Stomach smooth muscle (tissue), 2 donors: ENCODE measurements at regions not wholly inside any gene's neighbourhood (a gene's known extent, or its start where the extent isn't known, plus 50 kb on each side); places are given as distances from the start of the nearest gene placed in this dataset.

Source experiments
- H3K27ac ChIP-seq: one replicate; pipeline ENCODE4 v1.7.0; 2013; ENCODE audit warnings: mild to moderate bottlenecking, low read length, inconsistent platforms
- H3K27me3 ChIP-seq, 2 donors: one replicate each; pipeline ENCODE4 v1.7.0; 2013; ENCODE audit warnings: low read length in 2 of 2; ENCODE audit not compliant: insufficient read depth in 2 of 2, control insufficient read depth in 1 of 2
- H3K36me3 ChIP-seq, 2 donors: one replicate each; pipeline ENCODE4 v1.7.0; 2013; ENCODE audit warnings: low read length in 2 of 2; ENCODE audit not compliant: control insufficient read depth in 2 of 2, insufficient read depth in 2 of 2
- H3K4me1 ChIP-seq: one replicate; pipeline ENCODE4 v1.7.0; 2013; ENCODE audit warnings: low read length; ENCODE audit not compliant: control insufficient read depth, insufficient read depth
- H3K4me3 ChIP-seq, 2 donors: one replicate each; pipeline ENCODE4 v1.7.0; 2013; ENCODE audit warnings: low read length in 2 of 2
- H3K9ac ChIP-seq, 2 donors: one replicate each; pipeline ENCODE4 v1.7.0; 2013; ENCODE audit warnings: low read length in 2 of 2, mild to moderate bottlenecking in 1 of 2
- H3K9me3 ChIP-seq, 2 donors: one replicate each; pipeline ENCODE4 v1.7.0; 2013; ENCODE audit warnings: low read length in 2 of 2; ENCODE audit not compliant: control insufficient read depth in 2 of 2
- donor health status: healthy.
- donor health status: Pancreatic carcinoma.

- H3K9me3 ChIP-seq, result no peaks in the 10 kb centered on the region
- no peak overlapping the region for H3K27ac ChIP-seq
- H3K9ac ChIP-seq, result no peak overlapping the region
- no peaks in the 10 kb centered on the region for H3K27me3 ChIP-seq
- H3K36me3 ChIP-seq, result no peaks in the 10 kb centered on the region
- no peaks in the 10 kb centered on the region for H3K4me1 ChIP-seq
- H3K4me3 ChIP-seq, result no peak overlapping the region
These were observed 118.7 kb upstream of the PUM3 start for GRCh38 chr9:2962471-2963172.

- no peaks in the 10 kb centered on the region for H3K36me3 ChIP-seq
These were observed 114.3 kb upstream of the PUM3 start for GRCh38 chr9:2958219-2958618.

GRCh38 chr9:2957656-2958200 lies 113.8 kb upstream of the PUM3 start:
- H3K36me3 ChIP-seq, result no peaks in the 10 kb centered on the region
- H3K9me3 ChIP-seq, result no peaks in the 10 kb centered on the region
- no peak overlapping the region for H3K9ac ChIP-seq
- no peak overlapping the region for H3K4me3 ChIP-seq
- H3K27ac ChIP-seq, result no peak overlapping the region
- H3K4me1 ChIP-seq, result no peaks in the 10 kb centered on the region
- H3K27me3 ChIP-seq, result no peaks in the 10 kb centered on the region

More at GRCh38 chr9:2958219-2958618, 114.3 kb upstream of the PUM3 start:
- H3K27me3 ChIP-seq, result no peaks in the 10 kb centered on the region
- no peaks in the 10 kb centered on the region for H3K4me1 ChIP-seq
- no peak overlapping the region for H3K4me3 ChIP-seq
- H3K27ac ChIP-seq, result no peak overlapping the region
- H3K9me3 ChIP-seq, result no peaks in the 10 kb centered on the region
- H3K9ac ChIP-seq, result no peak overlapping the region

- H3K27ac ChIP-seq, result no peak overlapping the region
These were observed 111.7 kb upstream of the PUM3 start for GRCh38 chr9:2955575-2955974.

GRCh38 chr9:2939368-2939767 lies 95.5 kb upstream of the PUM3 start:
- no peaks in the 10 kb centered on the region for H3K9me3 ChIP-seq
- H3K27ac ChIP-seq, result no peak overlapping the region
- no peaks in the 10 kb centered on the region for H3K4me1 ChIP-seq
- H3K36me3 ChIP-seq, result no peaks in the 10 kb centered on the region
- H3K4me3 ChIP-seq, result no peak overlapping the region
- no peak overlapping the region for H3K9ac ChIP-seq
- no peaks in the 10 kb centered on the region for H3K27me3 ChIP-seq

More at GRCh38 chr9:2955575-2955974, 111.7 kb upstream of the PUM3 start:
- Histone ChIP-seq H3K4me3 (no peak overlapping the region), H3K9me3 (no peaks in the 10 kb centered on the region), H3K9ac (no peak overlapping the region), H3K36me3 (no peaks in the 10 kb centered on the region), H3K27me3 (no peaks in the 10 kb centered on the region), H3K4me1 (no peaks in the 10 kb centered on the region)

GRCh38 chr9:2936221-2936620 lies 92.3 kb upstream of the PUM3 start:
- Histone ChIP-seq H3K4me1 (no peaks in the 10 kb centered on the region), H3K36me3 (no peaks in the 10 kb centered on the region), H3K4me3 (no peak overlapping the region), H3K27me3 (no peaks in the 10 kb centered on the region), H3K9me3 (no peaks in the 10 kb centered on the region), H3K27ac (no peak overlapping the region), H3K9ac (no peak overlapping the region)

- H3K27me3 ChIP-seq, result no peaks in the 10 kb centered on the region
- H3K4me3 ChIP-seq, result no peak overlapping the region
- no peaks in the 10 kb centered on the region for H3K4me1 ChIP-seq
- no peaks in the 10 kb centered on the region for H3K9me3 ChIP-seq
- no peak overlapping the region for H3K27ac ChIP-seq
- H3K9ac ChIP-seq, result no peak overlapping the region
- no peaks in the 10 kb centered on the region for H3K36me3 ChIP-seq
These were observed 91.0 kb upstream of the PUM3 start for GRCh38 chr9:2934883-2935282.

GRCh38 chr9:2934241-2934650 lies 90.4 kb upstream of the PUM3 start:
- no peaks in the 10 kb centered on the region for H3K9me3 ChIP-seq
- no peak overlapping the region for H3K4me3 ChIP-seq
- H3K9ac ChIP-seq, result no peak overlapping the region
- H3K36me3 ChIP-seq, result no peaks in the 10 kb centered on the region
- no peaks in the 10 kb centered on the region for H3K4me1 ChIP-seq
- H3K27me3 ChIP-seq, result no peaks in the 10 kb centered on the region
- no peak overlapping the region for H3K27ac ChIP-seq

GRCh38 chr9:2933165-2934095 lies 89.5 kb upstream of the PUM3 start:
- Histone ChIP-seq H3K4me1 (no peaks in the 10 kb centered on the region), H3K27ac (no peak overlapping the region), H3K36me3 (no peaks in the 10 kb centered on the region), H3K27me3 (no peaks in the 10 kb centered on the region), H3K9ac (no peak overlapping the region), H3K9me3 (no peaks in the 10 kb centered on the region), H3K4me3 (no peak overlapping the region)

- Histone ChIP-seq H3K36me3 (no peaks in the 10 kb centered on the region), H3K27me3 (no peaks in the 10 kb centered on the region), H3K9ac (no peak overlapping the region), H3K27ac (no peak overlapping the region), H3K9me3 (no peaks in the 10 kb centered on the region), H3K4me1 (no peaks in the 10 kb centered on the region), H3K4me3 (no peak overlapping the region)
These were observed 84.5 kb upstream of the PUM3 start for GRCh38 chr9:2928411-2928810.
